ENCODE measurements at regions not wholly inside any gene's neighbourhood (a gene's known extent, or its start where the extent isn't known, plus 50 kb on each side); places are given as distances from the start of the nearest gene placed in this dataset.
A peak's percentile ranks its signal among the peaks of the same experiment; 100 is the strongest.

GRCh38 chr16:86927699-86928098 is 349.4 kb downstream of the FOXL1 start:
- H3K27me3 ChIP-seq (ENCODE audit: control insufficient read depth in 4 of 4, insufficient read depth in 4 of 4, low read length in 3 of 4), result peaks cover 0 to 12% (median 1%) of the 10 kb centered on the region in 4 donors

GRCh38 chr16:86928523-86929011 is 350.2 kb downstream of the FOXL1 start:
- peaks cover 0 to 12% (median 1%) of the 10 kb centered on the region in 4 donors for H3K27me3 ChIP-seq (ENCODE audit: control insufficient read depth in 4 of 4, insufficient read depth in 4 of 4, low read length in 3 of 4)
- peak; percentile 46 for TF ChIP-seq NR2F2 (IDR thresholded peaks at IDR 0.05)
- peak in 1 of 2 donors; percentile 20 for TF ChIP-seq RXRA (IDR thresholded peaks at IDR 0.05)
- TF ChIP-seq FOXA1 (IDR thresholded peaks at IDR 0.05), result no peak
- no peaks in the 10 kb centered on the region for H3K36me3 ChIP-seq (ENCODE audit: control insufficient read depth in 4 of 4, insufficient read depth in 3 of 4, low read depth in 1 of 4, low read length in 3 of 4)
- H3K27ac ChIP-seq (ENCODE audit: low read depth in 1 of 2, low read length in 2 of 2), result no peak overlapping the region
- no peak overlapping the region for H3K4me3 ChIP-seq (ENCODE audit: low read depth in 1 of 3, low read length in 3 of 3)
- peaks cover 0 to 3% (median 2%) of the 10 kb centered on the region in 4 donors for H3K4me1 ChIP-seq (ENCODE audit: control insufficient read depth in 4 of 4, insufficient read depth in 4 of 4, low read length in 3 of 4)
- H3K9ac ChIP-seq (ENCODE audit: low read depth in 1 of 2, low read length in 2 of 2), result no peak overlapping the region
- WGBS, result 53% methylated on average over 9 of the region's 9 CpGs
- peaks cover 0 to 5% (median 1%) of the 10 kb centered on the region in 4 donors for H3K9me3 ChIP-seq (ENCODE audit: control insufficient read depth in 4 of 4, low read length in 3 of 4)
- no peak for DNase-seq (ENCODE audit: low spot score)

More at GRCh38 chr16:86927699-86928098, 349.4 kb downstream of the FOXL1 start:
- Histone ChIP-seq H3K4me3 (ENCODE audit: low read depth in 1 of 3, low read length in 3 of 3) (no peak overlapping the region), H3K4me1 (ENCODE audit: control insufficient read depth in 4 of 4, insufficient read depth in 4 of 4, low read length in 3 of 4) (peaks cover 0 to 3% (median 2%) of the 10 kb centered on the region in 4 donors), H3K27ac (ENCODE audit: low read depth in 1 of 2, low read length in 2 of 2) (no peak overlapping the region), H3K9me3 (ENCODE audit: control insufficient read depth in 4 of 4, low read length in 3 of 4) (peaks cover 0 to 5% (median under 1%) of the 10 kb centered on the region in 4 donors), H3K9ac (ENCODE audit: low read depth in 1 of 2, low read length in 2 of 2) (no peak overlapping the region), H3K36me3 (ENCODE audit: control insufficient read depth in 4 of 4, insufficient read depth in 3 of 4, low read depth in 1 of 4, low read length in 3 of 4) (no peaks in the 10 kb centered on the region)
- DNase-seq (ENCODE audit: low spot score), result no peak
- WGBS, result 90% methylated on average over 3 of the region's 3 CpGs
- TF ChIP-seq ATF3 (IDR thresholded peaks at IDR 0.05) (no peak), MAX (IDR thresholded peaks at IDR 0.05) (no peak), FOXA1 (IDR thresholded peaks at IDR 0.05) (no peak), JUND (IDR thresholded peaks at IDR 0.05) (no peak), EGR1 (IDR thresholded peaks at IDR 0.05; ENCODE audit: low read depth in 2 of 2) (no peak), YY1 (IDR thresholded peaks at IDR 0.05) (no peak), NR2F2 (IDR thresholded peaks at IDR 0.05) (no peak), RXRA (IDR thresholded peaks at IDR 0.05) (no peak), REST (IDR thresholded peaks at IDR 0.05) (no peak), RAD21 (IDR thresholded peaks at IDR 0.05) (no peak), GABPA (IDR thresholded peaks at IDR 0.05 in 1 of 2, conservative IDR thresholded peaks at IDR 0.05 in 1 of 2) (no peak), HNF4G (IDR thresholded peaks at IDR 0.05) (no peak), SP1 (IDR thresholded peaks at IDR 0.05) (no peak)

GRCh38 chr16:86929057-86929871 is 350.9 kb downstream of the FOXL1 start:
- DNase-seq (ENCODE audit: low spot score), result no peak
- H3K9me3 ChIP-seq (ENCODE audit: control insufficient read depth in 4 of 4, low read length in 3 of 4), result peaks cover 0 to 3% (median 0%) of the 10 kb centered on the region in 4 donors
- peaks cover 0 to 3% (median 2%) of the 10 kb centered on the region in 4 donors for H3K4me1 ChIP-seq (ENCODE audit: control insufficient read depth in 4 of 4, insufficient read depth in 4 of 4, low read length in 3 of 4)
- H3K36me3 ChIP-seq (ENCODE audit: control insufficient read depth in 4 of 4, insufficient read depth in 3 of 4, low read depth in 1 of 4, low read length in 3 of 4), result no peaks in the 10 kb centered on the region
- no peak overlapping the region for H3K9ac ChIP-seq (ENCODE audit: low read depth in 1 of 2, low read length in 2 of 2)
- no peak overlapping the region for H3K27ac ChIP-seq (ENCODE audit: low read depth in 1 of 2, low read length in 2 of 2)
- WGBS, result 45% methylated on average over 45 of the region's 45 CpGs
- no peak overlapping the region for H3K4me3 ChIP-seq (ENCODE audit: low read depth in 1 of 3, low read length in 3 of 3)
- TF ChIP-seq ZBTB33 (IDR thresholded peaks at IDR 0.05), result no peak
- TF ChIP-seq NR2F2 (IDR thresholded peaks at IDR 0.05), result peak; percentile 36
- peak; percentile 37 for TF ChIP-seq MAX (IDR thresholded peaks at IDR 0.05)
- peaks cover 0 to 12% (median 1%) of the 10 kb centered on the region in 4 donors for H3K27me3 ChIP-seq (ENCODE audit: control insufficient read depth in 4 of 4, insufficient read depth in 4 of 4, low read length in 3 of 4)

Data from liver (tissue), 7 donors.